ENCODE measurements at regions not wholly inside any gene's neighbourhood (a gene's known extent, or its start where the extent isn't known, plus 50 kb on each side); places are given as distances from the start of the nearest gene placed in this dataset.

DNA sequence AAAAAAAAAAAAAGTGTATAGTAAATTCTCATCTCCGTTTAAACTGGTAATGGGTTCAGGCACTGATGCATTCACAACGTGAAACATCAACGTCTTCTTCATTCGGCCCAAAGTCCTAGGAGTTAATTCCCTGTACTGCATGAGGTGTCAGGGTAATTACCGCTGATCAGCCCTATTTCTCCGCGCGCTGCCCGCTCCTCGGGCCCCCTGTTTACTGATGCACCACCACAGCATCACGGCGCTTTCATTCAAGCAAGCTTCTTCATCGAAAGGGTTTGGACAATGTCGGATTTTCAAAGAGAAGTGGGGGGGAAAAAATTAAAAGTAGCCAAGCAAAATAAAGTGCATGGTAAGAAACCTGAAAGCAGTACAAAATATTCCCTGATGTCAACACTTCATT, 352.0 kb upstream of the POU3F3 start:
- TF ChIP-seq, protein P1, sequence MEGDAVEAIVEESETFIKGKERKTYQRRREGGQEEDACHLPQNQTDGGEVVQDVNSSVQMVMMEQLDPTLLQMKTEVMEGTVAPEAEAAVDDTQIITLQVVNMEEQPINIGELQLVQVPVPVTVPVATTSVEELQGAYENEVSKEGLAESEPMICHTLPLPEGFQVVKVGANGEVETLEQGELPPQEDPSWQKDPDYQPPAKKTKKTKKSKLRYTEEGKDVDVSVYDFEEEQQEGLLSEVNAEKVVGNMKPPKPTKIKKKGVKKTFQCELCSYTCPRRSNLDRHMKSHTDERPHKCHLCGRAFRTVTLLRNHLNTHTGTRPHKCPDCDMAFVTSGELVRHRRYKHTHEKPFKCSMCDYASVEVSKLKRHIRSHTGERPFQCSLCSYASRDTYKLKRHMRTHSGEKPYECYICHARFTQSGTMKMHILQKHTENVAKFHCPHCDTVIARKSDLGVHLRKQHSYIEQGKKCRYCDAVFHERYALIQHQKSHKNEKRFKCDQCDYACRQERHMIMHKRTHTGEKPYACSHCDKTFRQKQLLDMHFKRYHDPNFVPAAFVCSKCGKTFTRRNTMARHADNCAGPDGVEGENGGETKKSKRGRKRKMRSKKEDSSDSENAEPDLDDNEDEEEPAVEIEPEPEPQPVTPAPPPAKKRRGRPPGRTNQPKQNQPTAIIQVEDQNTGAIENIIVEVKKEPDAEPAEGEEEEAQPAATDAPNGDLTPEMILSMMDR (IDR thresholded peaks at IDR 0.05) = no peak
- TF ChIP-seq POLR2A (IDR thresholded peaks at IDR 0.05) = no peak
